NCI-H69 (cell line): ENCODE measurements at regions not wholly inside any gene's neighbourhood (a gene's known extent, or its start where the extent isn't known, plus 50 kb on each side); places are given as distances from the start of the nearest gene placed in this dataset.
"Not testable (repeated sequence)": the region's sequence is repeated elsewhere in the genome, so short reads cannot be mapped to it uniquely, and the experiment has no call there.

Experiments
- DNase-seq: peaks from one replicate; lab custom pipeline; 2025; lab: John Stamatoyannopoulos, UW

GRCh38 chr17:83159204-83160049, 80.0 kb downstream of the METRNL start:
- DNase-seq = no peak

GRCh38 chr17:83160443-83161297, 81.3 kb downstream of the METRNL start:
- DNase-seq = no peak

GRCh38 chr17:83161298-83162034, 82.1 kb downstream of the METRNL start:
- DNase-seq = no peak

GRCh38 chr17:83162035-83162745, 82.8 kb downstream of the METRNL start:
- no peak for DNase-seq

- no peak for DNase-seq
Measured at GRCh38 chr17:83164490-83164889, 85.1 kb downstream of the METRNL start.

- DNase-seq = no peak
Measured at GRCh38 chr17:83170571-83171260, 91.3 kb downstream of the METRNL start.

GRCh38 chr17:83171661-83172060, 92.3 kb downstream of the METRNL start:
- DNase-seq = no peak

- DNase-seq = not testable (repeated sequence)
Measured at GRCh38 chr17:83172099-83172498, 92.7 kb downstream of the METRNL start.

GRCh38 chr17:83172646-83173045, 93.2 kb downstream of the METRNL start:
- not testable (repeated sequence) for DNase-seq

- DNase-seq = not testable (repeated sequence)
Measured at GRCh38 chr17:83173180-83173913, 93.9 kb downstream of the METRNL start.

- DNase-seq = no peak
Measured at GRCh38 chr17:83173914-83174361, 94.5 kb downstream of the METRNL start.

- peak; percentile 25 for DNase-seq
Measured at GRCh38 chr17:83174362-83175118, 95.1 kb downstream of the METRNL start.

GRCh38 chr17:83175119-83175821, 95.9 kb downstream of the METRNL start:
- DNase-seq = no peak

- DNase-seq = no peak
Measured at GRCh38 chr17:83175822-83176622, 96.6 kb downstream of the METRNL start.

GRCh38 chr17:83176623-83177583, 97.5 kb downstream of the METRNL start:
- DNase-seq = no peak

GRCh38 chr17:83177611-83178532, 98.5 kb downstream of the METRNL start:
- DNase-seq = no peak
